Stimulated activated CD8-positive, alpha-beta memory T cell treated with anti-CD3 and anti-CD28 coated beads, Interleukin-15, amount 100 ng/mL, for 24 hours (primary cell): ENCODE measurements at regions not wholly inside any gene's neighbourhood (a gene's known extent, or its start where the extent isn't known, plus 50 kb on each side); places are given as distances from the start of the nearest gene placed in this dataset.
"Not testable (repeated sequence)": the region's sequence is repeated elsewhere in the genome, so short reads cannot be mapped to it uniquely, and the experiment has no call there.

Experiments used
- DNase-seq: peaks from one replicate; pipeline ENCODE4 v3.0.0-alpha.2; 2020; ENCODE audit warnings: low read depth

DNA sequence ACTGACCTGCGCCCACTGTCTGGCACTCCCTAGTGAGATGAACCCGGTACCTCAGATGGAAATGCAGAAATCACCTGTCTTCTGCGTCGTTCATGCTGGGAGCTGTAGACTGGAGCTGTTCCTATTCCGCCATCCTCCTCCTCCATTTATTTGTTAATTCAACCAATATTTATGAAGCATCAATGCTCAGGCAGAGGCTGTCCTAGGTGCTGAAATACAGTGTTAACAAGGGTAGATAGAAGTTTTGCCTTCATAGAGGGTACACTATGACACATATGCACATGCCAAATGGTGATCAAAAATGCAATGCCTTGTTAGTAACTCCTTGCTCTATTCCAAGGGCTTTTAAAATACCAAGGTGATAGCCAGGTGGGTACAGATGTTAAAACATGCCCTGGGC, 166.0 kb upstream of the CCL2 start:
- DNase-seq, result not testable (repeated sequence)

GRCh38 chr17:34090593-34090992, 164.5 kb upstream of the CCL2 start:
- no peak for DNase-seq

- DNase-seq, result no peak
Measured at GRCh38 chr17:34091975-34092374, 163.1 kb upstream of the CCL2 start.

DNA sequence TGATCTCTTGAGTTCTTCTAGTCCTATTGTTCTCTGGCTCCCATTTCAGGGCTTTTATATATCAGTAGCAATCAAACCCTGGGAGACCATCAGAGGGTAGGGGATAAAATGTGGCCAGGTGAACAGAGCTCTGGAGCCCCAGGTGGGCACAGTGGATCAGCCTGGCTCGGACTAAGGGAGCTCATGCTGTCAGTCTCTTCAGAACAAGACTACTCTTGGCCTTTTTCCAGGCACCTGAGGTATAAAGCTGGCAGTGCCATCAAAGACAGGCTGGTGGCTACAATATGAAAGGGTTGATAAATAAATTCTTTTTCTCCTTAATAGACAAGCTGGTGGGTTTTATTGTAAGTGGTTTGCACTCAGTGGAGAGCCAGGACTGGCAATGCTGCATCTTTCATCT, 160.0 kb upstream of the CCL2 start:
- no peak for DNase-seq

- DNase-seq, result no peak
Measured at GRCh38 chr17:34098699-34099098, 156.4 kb upstream of the CCL2 start.

- no peak for DNase-seq
Measured at GRCh38 chr17:34099859-34100515, 155.1 kb upstream of the CCL2 start.

DNA sequence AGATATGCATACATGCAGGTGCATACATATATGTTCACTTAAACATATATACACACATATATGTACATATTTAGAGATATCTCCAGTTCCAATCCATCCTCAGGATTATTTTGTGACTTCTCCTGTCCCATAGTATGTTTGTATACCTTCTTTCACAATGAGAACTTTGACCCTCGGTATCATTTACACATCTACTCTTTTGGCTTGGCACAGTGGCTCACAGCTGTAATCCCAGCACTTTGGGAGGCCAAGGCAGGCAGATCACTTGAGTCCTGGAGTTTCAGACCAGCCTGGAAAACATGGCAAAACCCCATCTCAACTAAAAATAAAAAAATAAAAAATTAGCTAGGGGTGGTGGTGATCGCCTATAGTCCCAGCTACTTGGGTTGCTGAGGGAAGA, 148.1 kb upstream of the CCL2 start:
- DNase-seq, result no peak

DNA sequence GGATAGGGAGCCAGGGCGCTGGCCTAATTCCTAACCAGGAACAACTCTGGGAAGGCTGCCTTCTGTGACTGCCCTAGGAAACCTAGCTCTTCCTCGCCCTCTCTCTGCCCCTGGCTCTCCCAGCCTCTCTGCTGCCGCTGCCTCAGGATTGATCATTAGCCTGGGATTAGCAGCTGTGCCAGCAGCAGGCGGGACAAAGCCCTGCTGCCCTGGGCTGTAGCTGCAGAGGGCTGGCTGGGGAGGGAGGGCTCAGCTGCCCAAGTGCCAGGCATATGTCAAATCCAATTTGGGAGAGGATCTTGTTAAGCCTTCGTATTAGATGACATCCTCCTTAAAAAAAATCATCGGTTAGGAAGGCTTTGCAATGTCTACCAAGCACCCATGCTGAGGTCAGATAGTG, 144.8 kb upstream of the CCL2 start:
- no peak for DNase-seq

- DNase-seq, result no peak
Measured at GRCh38 chr17:34113089-34113488, 142.0 kb upstream of the CCL2 start.

GRCh38 chr17:34114174-34114573, 140.9 kb upstream of the CCL2 start:
- no peak for DNase-seq

DNA sequence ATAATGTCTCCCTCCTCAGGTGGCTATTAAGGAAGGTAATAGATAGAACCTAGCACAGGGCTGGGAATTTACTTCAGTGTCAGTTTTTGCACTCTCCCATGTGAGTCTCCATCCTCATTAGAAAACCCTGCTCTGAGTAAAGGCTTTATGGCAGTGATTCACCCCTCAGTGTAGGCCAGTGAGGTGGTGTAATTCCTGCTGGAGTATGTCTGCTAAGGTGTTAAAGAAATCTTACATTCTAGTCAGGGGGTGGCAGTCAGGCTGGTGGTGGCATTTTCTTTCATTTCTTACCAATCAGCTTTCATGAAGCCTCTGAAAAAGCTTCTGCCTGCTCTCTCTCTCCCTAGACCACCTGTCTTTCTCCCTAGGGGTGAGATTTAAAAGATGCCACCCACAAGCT, 138.8 kb upstream of the CCL2 start:
- no peak for DNase-seq

GRCh38 chr17:34117332-34117731, 137.8 kb upstream of the CCL2 start:
- DNase-seq, result no peak

- DNase-seq, result no peak
Measured at GRCh38 chr17:34117811-34118210, 137.3 kb upstream of the CCL2 start.

- no peak for DNase-seq
Measured at GRCh38 chr17:34118564-34118963, 136.5 kb upstream of the CCL2 start.

- no peak for DNase-seq
Measured at GRCh38 chr17:34121311-34121710, 133.8 kb upstream of the CCL2 start.

DNA sequence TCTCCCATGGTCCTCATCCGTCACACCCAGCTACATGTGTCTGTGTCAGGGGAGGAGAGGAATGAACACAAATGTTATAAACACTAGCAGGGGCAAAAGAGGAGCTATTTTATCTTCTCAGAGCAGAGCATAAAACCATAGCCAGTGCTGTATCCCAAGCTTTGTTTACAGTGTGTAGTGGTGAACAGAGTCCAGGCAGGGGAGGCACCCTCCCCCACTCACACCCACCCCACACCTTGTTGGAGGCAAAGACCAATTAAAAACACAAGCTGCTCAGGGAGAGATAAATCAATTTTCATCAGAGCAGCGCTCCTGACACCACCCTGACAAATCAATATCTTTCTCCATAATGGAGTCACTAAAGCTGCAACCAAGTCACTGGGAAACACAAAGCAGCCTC, 132.6 kb upstream of the CCL2 start:
- DNase-seq, result no peak

GRCh38 chr17:34125010-34125409, 130.1 kb upstream of the CCL2 start:
- DNase-seq, result no peak

GRCh38 chr17:34125921-34126320, 129.2 kb upstream of the CCL2 start:
- DNase-seq, result no peak

DNA sequence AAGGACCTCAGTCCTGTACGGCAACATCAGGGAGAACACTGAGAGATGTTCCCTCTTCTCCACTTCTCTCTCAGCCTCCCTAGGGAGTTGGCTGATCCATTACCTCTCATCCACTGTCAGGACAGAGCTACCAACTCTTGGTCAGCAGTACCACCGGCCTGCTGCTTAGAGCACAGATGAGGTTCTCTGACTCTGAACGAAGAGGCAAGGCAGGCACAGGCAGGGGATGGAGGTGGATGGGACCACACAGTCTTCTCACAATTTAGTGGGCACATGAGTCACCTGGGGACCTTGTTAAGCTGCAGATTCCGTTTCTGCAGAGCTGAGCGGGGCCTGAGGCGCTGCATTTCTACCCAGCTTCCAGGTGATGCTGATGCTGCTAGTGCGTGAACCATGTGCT, 128.6 kb upstream of the CCL2 start:
- no peak for DNase-seq

DNA sequence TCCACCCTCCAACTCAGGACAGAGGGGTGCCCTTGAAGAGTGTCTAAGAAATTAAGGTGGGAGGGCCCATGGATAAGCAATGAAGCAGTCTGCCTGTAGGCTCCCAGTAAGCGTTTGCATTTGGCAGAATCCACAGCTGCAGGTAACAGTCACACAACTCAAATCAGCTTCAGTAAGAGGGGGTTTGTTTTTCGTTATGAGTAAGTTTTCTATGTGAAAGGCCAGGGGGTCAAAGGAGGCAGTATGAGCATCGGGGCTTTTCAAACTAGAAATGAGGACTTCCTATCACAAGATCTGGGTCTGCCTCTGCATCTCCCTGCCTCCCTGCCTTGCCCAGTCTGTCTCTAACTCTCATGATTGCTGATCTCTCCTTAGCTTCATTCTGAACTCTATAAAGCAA, 128.1 kb upstream of the CCL2 start:
- DNase-seq, result no peak

- DNase-seq, result no peak
Measured at GRCh38 chr17:34130544-34130943, 124.5 kb upstream of the CCL2 start.

DNA sequence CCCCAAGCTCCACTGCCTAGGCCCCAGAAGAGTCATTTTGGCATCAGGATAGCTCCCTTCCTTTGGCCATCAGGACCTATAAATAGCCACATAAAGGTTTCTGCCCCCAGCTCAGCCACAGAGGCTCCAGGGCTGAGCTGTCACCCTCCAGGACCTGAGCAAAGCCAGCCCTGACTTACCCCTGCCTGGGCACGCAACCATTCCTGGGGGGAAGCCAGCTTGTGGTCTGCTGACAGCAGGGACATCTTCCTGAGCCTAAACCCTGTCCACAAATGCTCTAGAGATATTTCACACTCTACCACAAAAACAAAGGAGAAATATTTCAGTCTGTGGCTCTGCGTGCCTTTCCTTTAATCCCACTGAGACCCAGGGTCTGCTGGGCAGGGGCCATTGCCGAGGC, 123.7 kb upstream of the CCL2 start:
- DNase-seq, result no peak

- no peak for DNase-seq
Measured at GRCh38 chr17:34133350-34133749, 121.7 kb upstream of the CCL2 start.

GRCh38 chr17:34135841-34136240, 119.2 kb upstream of the CCL2 start:
- no peak for DNase-seq

DNA sequence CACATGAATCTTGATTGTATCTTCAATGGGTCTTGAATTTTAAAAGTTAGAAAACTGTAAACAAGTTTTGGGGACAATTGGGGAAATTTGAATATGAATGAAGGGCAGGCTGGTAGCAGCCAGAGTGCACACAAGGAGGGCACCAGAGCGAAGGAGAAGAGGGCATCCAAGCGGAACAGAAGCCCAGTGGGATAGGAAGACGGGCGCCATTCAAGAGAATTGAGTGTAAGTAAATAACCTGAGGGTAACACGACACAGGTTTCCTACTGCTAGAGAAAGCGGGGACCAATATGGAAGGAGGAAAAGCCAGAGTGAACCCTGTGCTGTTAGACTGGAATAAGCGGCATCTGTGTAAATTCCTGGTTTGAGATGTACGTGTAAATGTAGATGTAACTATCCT, 115.1 kb upstream of the CCL2 start:
- no peak for DNase-seq
